GM18868 (cell line): ENCODE measurements at regions not wholly inside any gene's neighbourhood (a gene's known extent, or its start where the extent isn't known, plus 50 kb on each side); places are given as distances from the start of the nearest gene placed in this dataset.

Experiments
- ATAC-seq: cut with Tn5 transposase; IDR thresholded peaks from one replicate; pipeline ENCODE4 v1.9.1; 2021; ENCODE audit warnings: mild to moderate bottlenecking, moderate library complexity; ENCODE audit not compliant: unreplicated experiment

- ATAC-seq, result no peak
These were observed 63.1 kb upstream of the FOXF1 start for GRCh38 chr16:86447228-86447627.

DNA sequence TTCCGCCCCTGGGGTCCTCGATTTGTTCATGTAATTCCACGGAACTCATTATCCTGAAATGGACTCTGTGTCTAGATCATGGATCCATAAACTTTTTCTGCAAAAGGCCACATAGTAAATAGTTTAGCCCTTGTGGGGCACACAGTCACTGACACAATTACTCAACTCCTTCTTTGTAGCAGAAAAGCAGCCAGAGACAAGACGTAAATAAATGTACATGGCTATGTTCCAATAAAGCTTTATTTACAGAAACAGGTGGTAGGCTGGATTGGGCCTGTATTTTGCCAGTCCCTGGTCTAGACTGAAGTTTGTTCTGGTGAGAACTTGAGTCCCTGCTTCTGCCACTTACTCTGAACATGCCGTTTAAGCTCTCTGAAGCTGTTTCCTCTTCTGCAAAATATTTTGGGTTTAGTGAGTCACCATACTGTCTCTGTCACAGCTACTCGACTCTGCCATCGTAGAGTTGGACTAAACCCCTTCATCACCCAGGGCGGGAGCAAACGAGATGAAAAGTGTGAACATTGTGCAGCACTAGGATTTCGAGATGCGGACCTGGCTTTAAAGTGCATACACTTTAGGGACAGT, 61.9 kb upstream of the FOXF1 start:
- no peak for ATAC-seq

DNA sequence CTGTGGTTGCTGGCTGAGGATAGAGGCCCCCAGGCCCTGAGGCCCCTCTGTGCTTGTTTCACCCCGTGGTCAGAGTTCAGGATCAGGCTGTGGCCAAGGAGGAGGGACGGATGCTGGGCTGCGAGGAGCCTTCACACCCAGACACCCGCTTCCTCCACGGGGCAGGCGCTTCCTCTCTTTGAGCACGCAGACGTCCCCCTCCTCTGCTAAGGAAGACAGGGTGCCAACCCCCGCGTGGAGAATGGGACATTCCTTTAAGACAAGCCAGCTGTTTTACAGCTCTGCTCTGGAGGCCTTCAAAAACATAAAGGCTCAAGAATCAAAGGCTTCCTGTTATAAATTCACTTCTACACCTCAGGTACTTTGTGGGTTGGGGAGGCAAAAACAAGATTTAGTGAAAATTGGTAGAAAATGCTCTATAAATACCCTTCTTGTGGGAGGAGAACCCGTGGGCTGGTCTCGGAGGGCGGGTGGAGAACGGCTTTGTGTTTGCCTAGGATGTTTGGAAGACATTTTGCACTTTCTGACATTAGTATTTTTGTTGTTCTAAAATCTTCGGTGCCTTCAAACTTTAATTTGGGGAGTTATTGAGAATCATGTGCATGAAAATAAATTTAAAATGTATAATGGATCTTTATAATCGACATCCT, 60.8 kb upstream of the FOXF1 start:
- no peak for ATAC-seq

DNA sequence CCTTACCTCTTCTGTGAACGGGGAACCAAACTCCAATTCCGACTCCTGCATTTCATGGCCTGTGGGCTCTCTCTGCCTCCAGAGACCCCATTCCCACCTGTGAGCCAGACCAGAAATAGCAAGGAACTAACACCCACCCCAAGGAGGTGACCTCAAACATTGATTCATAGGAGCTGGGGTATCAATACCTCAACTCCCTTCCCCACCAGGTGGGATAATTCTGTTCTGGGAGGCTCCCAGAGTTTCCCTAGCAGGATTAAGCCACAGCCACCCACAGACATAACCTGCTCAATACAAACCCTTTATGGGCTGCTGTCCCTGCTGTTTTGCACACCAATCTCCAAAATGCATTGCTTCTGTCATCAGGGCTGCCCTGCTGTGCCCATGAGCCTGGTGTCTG, 59.6 kb upstream of the FOXF1 start:
- ATAC-seq, result no peak

DNA sequence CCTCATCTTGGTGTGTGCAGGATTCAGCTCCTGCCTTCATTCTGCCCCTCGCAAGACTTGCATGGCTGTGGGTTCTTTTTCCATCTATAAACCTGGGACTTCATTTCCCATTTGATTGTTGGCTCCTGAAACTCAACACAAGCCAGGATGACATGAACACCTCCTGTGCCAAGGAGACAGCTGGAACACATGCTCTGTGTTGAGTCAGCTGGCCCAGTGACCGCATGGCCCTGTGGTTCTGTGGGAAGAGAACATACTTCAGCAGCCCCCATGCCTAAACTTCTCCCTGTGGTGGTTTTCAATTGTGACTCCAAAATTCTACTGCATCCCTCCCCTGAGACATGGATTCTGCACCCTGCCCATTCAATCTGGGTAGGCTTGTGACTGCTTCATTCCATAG, 57.9 kb upstream of the FOXF1 start:
- no peak for ATAC-seq

DNA sequence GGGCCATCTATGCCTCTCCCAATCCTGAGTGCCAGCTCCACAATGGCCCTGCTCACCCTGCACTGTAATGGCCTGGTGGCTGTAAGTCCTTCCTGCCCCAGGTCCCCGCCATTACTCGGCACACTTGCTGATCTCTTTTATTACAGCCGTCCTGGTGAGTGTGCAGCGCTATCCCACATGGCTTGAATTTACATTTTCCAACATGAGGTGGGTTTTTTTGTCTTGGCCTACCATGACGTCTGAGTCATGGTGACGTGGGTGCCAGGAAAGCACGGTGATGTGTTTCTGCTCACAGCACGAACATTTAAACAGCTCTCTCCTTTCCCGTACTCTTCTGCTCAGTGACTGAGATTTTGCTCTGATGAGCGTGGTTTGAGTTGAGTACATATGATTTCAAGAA, 55.2 kb upstream of the FOXF1 start:
- ATAC-seq, result no peak

GRCh38 chr16:86455640-86456039, 54.7 kb upstream of the FOXF1 start:
- no peak for ATAC-seq

DNA sequence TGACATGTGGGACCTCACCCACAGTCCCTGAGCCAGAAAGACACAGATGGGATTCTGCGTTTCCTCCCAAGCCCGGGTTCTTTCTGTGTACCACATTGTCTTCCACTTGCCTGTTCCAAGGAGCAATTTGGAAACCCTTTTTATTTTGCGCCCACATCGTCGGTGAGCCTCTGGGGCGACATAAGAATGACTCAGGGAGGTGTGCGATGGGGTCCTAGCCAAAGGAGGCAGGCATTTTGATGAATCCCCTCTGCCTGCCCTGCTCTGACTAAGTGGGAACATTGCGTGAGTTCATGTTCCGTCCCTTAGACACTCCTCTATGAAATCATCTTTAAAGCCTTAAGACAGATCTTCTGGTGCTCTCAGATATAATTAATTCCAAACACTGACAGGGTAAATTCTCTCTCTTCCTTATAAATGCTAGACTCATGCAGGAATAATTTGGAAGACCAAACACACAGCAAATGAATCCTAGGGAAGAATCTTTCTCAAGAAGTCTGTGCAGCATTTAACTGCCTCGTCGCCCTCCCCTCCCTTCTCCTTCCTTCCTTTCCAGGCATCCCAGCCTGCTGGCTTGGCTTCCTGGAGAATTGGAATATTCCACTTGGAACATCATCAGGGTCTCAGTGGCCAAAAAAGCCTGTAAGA, 52.7 kb upstream of the FOXF1 start:
- ATAC-seq, result no peak

GRCh38 chr16:86458149-86458777, 52.1 kb upstream of the FOXF1 start:
- ATAC-seq, result no peak

- no peak for ATAC-seq
These were observed 51.1 kb upstream of the FOXF1 start for GRCh38 chr16:86459266-86459665.
